ENCODE measurements at regions not wholly inside any gene's neighbourhood (a gene's known extent, or its start where the extent isn't known, plus 50 kb on each side); places are given as distances from the start of the nearest gene placed in this dataset.
"Not testable (repeated sequence)": the region's sequence is repeated elsewhere in the genome, so short reads cannot be mapped to it uniquely, and the experiment has no call there.

GRCh38 chr6:6875818-6876470 is 231.8 kb upstream of the RREB1 start:
- peak overlapping the region; percentile 66 for H2BK20ac ChIP-seq (ENCODE audit: low read depth, low read length, poor library complexity, severe bottlenecking)
- H2BK15ac ChIP-seq (ENCODE audit: low read depth, low read length), result no peak overlapping the region
- H2BK5ac ChIP-seq (ENCODE audit: insufficient read length, low read length), result no peak overlapping the region
- peaks cover 2% of the 10 kb centered on the region; the same call in 1 of the 2 replicates for H3K4me1 ChIP-seq (ENCODE audit: insufficient read depth, low read length)
- Mint-ChIP-seq H3K27ac (no peak overlapping the region), H3K4me1 (peaks cover 8% of the 10 kb centered on the region in 2 experiments), H3K9me3 (no peaks in the 10 kb centered on the region), H3K27me3 (ENCODE audit: low read depth) (peaks cover 1% of the 10 kb centered on the region; the same call in 1 of the 2 replicates), H3K4me3 (no peak overlapping the region), H3K36me3 (ENCODE audit: insufficient read depth in 1 of 3, low read depth in 3 of 3) (no peaks in the 10 kb centered on the region)
- peaks cover 2% of the 10 kb centered on the region for H4K20me1 ChIP-seq (ENCODE audit: control insufficient read depth, insufficient read depth, insufficient read length)
- H3K18ac ChIP-seq (ENCODE audit: insufficient read length, low read depth, low read length), result no peak overlapping the region
- H3K23ac ChIP-seq (ENCODE audit: insufficient read length, low read depth, low read length), result no peak overlapping the region
- no peak overlapping the region for H4K5ac ChIP-seq (ENCODE audit: insufficient read length, low read depth, low read length)
- no peak overlapping the region for H3T11ph ChIP-seq (ENCODE audit: low read length)
- no peak overlapping the region for H3K27ac ChIP-seq (ENCODE audit: insufficient read length, low read depth, low read length)
- H3K23me2 ChIP-seq (ENCODE audit: insufficient read length, low read depth, low read length, poor library complexity, severe bottlenecking), result no peaks in the 10 kb centered on the region
- H3K14ac ChIP-seq (ENCODE audit: insufficient read depth, low read length), result no peak overlapping the region
- H3K9ac ChIP-seq (ENCODE audit: extremely low read depth, insufficient read length, low read length), result no peak overlapping the region
- H2BK12ac ChIP-seq (ENCODE audit: insufficient read length, low read depth, low read length), result no peak overlapping the region
- no peaks in the 10 kb centered on the region for H3K79me1 ChIP-seq (ENCODE audit: insufficient read depth, low read depth, low read length, poor library complexity, severe bottlenecking)
- WGBS (ENCODE audit: extremely low coverage, insufficient read length, low lambda C conversion rate), result no CpG with 5 or more reads among the region's 5 CpGs
- TF ChIP-seq, protein P1, sequence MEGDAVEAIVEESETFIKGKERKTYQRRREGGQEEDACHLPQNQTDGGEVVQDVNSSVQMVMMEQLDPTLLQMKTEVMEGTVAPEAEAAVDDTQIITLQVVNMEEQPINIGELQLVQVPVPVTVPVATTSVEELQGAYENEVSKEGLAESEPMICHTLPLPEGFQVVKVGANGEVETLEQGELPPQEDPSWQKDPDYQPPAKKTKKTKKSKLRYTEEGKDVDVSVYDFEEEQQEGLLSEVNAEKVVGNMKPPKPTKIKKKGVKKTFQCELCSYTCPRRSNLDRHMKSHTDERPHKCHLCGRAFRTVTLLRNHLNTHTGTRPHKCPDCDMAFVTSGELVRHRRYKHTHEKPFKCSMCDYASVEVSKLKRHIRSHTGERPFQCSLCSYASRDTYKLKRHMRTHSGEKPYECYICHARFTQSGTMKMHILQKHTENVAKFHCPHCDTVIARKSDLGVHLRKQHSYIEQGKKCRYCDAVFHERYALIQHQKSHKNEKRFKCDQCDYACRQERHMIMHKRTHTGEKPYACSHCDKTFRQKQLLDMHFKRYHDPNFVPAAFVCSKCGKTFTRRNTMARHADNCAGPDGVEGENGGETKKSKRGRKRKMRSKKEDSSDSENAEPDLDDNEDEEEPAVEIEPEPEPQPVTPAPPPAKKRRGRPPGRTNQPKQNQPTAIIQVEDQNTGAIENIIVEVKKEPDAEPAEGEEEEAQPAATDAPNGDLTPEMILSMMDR (conservative IDR thresholded peaks at IDR 0.05), result no peak
- no peak overlapping the region for H2AK5ac ChIP-seq (ENCODE audit: insufficient read length, low read length)
- DNase-seq, result no peak
- H3K9me3 ChIP-seq (ENCODE audit: control insufficient read depth, low read depth, low read length), result no peaks in the 10 kb centered on the region
- no peak overlapping the region for H4K8ac ChIP-seq (replicated peaks; ENCODE audit: insufficient read length, low read depth, low read length)
- H3K27me3 ChIP-seq (ENCODE audit: insufficient read depth, low read length), result no peaks in the 10 kb centered on the region
- H3K4me2 ChIP-seq (ENCODE audit: insufficient read depth, insufficient read length, low read length), result no peak overlapping the region
- H2AFZ ChIP-seq (ENCODE audit: low read length), result no peak overlapping the region
- no peak overlapping the region for H4K91ac ChIP-seq (ENCODE audit: insufficient read length, low read depth, low read length)
- H3K4ac ChIP-seq (ENCODE audit: low read depth, low read length), result no peak overlapping the region
- H2BK120ac ChIP-seq (ENCODE audit: low read depth, low read length, poor library complexity, severe bottlenecking), result no peak overlapping the region
- no peaks in the 10 kb centered on the region for H3K79me2 ChIP-seq (ENCODE audit: insufficient read depth, low read length)
- no peak overlapping the region for H3K56ac ChIP-seq (ENCODE audit: insufficient read length, low read depth, low read length)

DNA sequence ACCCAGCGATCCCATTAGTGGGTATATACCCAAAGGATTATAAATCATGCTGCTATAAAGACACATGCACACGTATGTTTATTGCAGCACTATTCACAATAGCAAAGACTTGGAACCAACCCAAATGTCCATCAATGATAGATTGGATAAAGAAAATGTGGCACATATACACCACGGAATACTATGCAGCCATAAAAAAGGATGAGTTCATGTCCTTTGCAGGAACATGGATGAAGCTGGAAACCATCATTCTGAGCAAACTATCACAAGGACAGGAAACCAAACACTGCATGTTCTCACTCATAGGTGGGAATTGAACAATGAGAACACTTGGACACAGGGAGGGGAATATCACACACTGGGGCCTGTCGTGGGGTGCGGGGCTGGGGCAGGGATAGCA is 230.0 kb upstream of the RREB1 start:
- H3K27ac Mint-ChIP-seq; H4K5ac ChIP-seq (ENCODE audit: insufficient read length, low read depth, low read length); H3K27ac ChIP-seq (ENCODE audit: insufficient read length, low read depth, low read length); H3K27me3 Mint-ChIP-seq (ENCODE audit: low read depth); H3K36me3 Mint-ChIP-seq (ENCODE audit: insufficient read depth in 1 of 3, low read depth in 3 of 3); H2BK15ac ChIP-seq (ENCODE audit: low read depth, low read length); H3K4me1 ChIP-seq (ENCODE audit: insufficient read depth, low read length); H2BK20ac ChIP-seq (ENCODE audit: low read depth, low read length, poor library complexity, severe bottlenecking); H3K79me2 ChIP-seq (ENCODE audit: insufficient read depth, low read length); H3K14ac ChIP-seq (ENCODE audit: insufficient read depth, low read length); H2BK5ac ChIP-seq (ENCODE audit: insufficient read length, low read length); H3K9me3 Mint-ChIP-seq; H3K27me3 ChIP-seq (ENCODE audit: insufficient read depth, low read length); H3K4ac ChIP-seq (ENCODE audit: low read depth, low read length); H2AFZ ChIP-seq (ENCODE audit: low read length); H3K9ac ChIP-seq (ENCODE audit: extremely low read depth, insufficient read length, low read length); H3K18ac ChIP-seq (ENCODE audit: insufficient read length, low read depth, low read length); H3T11ph ChIP-seq (ENCODE audit: low read length); H3K23ac ChIP-seq (ENCODE audit: insufficient read length, low read depth, low read length); H4K91ac ChIP-seq (ENCODE audit: insufficient read length, low read depth, low read length); H3K56ac ChIP-seq (ENCODE audit: insufficient read length, low read depth, low read length); H4K20me1 ChIP-seq (ENCODE audit: control insufficient read depth, insufficient read depth, insufficient read length); H4K8ac ChIP-seq (replicated peaks; ENCODE audit: insufficient read length, low read depth, low read length); H2BK120ac ChIP-seq (ENCODE audit: low read depth, low read length, poor library complexity, severe bottlenecking); H2AK5ac ChIP-seq (ENCODE audit: insufficient read length, low read length); DNase-seq; H3K4me2 ChIP-seq (ENCODE audit: insufficient read depth, insufficient read length, low read length); H2BK12ac ChIP-seq (ENCODE audit: insufficient read length, low read depth, low read length); H3K79me1 ChIP-seq (ENCODE audit: insufficient read depth, low read depth, low read length, poor library complexity, severe bottlenecking); H3K23me2 ChIP-seq (ENCODE audit: insufficient read length, low read depth, low read length, poor library complexity, severe bottlenecking); H3K9me3 ChIP-seq (ENCODE audit: control insufficient read depth, low read depth, low read length); H3K4me1 Mint-ChIP-seq; H3K4me3 Mint-ChIP-seq: not testable (repeated sequence)
- no CpG with 5 or more reads among the region's 5 CpGs for WGBS (ENCODE audit: extremely low coverage, insufficient read length, low lambda C conversion rate)
